ENCODE measurements at regions not wholly inside any gene's neighbourhood (a gene's known extent, or its start where the extent isn't known, plus 50 kb on each side); places are given as distances from the start of the nearest gene placed in this dataset.

- DNase-seq (ENCODE audit: low spot score): no peak
These were observed 119.4 kb downstream of the FAT4 start for GRCh38 chr4:125434136-125434535.

GRCh38 chr4:125440814-125441213 is 126.1 kb downstream of the FAT4 start:
- DNase-seq (ENCODE audit: low spot score): no peak

GRCh38 chr4:125444166-125444565 is 129.4 kb downstream of the FAT4 start:
- no peak for DNase-seq (ENCODE audit: low spot score)

DNA sequence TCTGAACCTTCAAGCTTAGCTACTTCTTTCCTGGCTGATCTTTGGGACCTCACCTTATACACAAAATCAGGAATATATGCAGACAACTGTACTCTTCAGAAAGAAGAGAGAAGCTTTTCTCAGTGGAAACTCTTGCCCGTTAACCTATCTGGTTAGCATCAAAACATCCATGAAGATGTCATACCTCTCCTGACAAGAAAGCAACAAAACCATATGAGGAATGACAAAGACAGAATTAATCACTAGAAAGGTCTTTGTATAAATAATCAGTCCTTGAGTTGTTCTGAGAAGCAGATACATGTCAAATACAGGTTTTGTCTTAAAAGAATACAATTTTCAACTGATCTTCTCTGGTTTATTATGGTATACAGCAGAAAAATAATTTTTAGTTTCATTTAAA is 130.8 kb downstream of the FAT4 start:
- no peak for DNase-seq (ENCODE audit: low spot score)

- no peak for DNase-seq (ENCODE audit: low spot score)
These were observed 133.0 kb downstream of the FAT4 start for GRCh38 chr4:125447551-125448290.

DNA sequence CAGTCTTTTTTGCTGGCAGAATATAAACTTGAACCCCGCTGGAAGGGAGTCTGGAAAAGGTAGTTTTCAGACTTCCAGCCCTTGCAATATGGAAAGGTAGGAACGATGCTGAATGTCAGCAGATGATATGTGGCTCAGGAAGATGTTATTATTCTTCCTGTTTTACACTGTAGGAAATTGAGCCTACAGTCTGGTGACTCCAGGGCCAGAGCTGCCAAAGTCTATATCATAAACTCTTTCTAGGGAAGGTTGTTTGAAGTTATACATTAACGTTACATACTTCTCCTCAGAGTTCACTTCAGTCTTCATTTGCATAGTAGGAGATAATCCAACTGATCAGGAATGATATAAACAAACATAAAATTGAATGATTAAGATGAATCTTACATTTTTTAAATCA is 141.3 kb downstream of the FAT4 start:
- no peak for DNase-seq (ENCODE audit: low spot score)

DNA sequence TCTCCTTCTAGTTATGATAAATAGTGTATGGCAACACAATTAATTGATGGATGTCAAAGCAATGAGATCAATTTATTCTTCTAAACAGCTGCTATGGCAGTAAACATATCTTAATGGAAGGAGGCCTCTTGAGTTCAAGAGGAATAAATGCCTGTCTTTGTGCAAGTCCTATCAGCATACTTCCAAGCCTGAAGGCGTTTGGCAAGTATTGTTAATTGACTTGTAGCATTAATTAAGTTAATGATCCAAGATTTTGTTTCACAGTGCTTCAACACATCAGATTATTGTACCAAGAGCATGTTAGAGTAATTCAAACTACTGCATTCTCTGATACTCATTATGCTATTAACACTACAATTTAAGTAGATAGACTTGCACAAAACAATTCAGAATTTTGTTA is 144.8 kb downstream of the FAT4 start:
- no peak for DNase-seq (ENCODE audit: low spot score)

- no peak for DNase-seq (ENCODE audit: low spot score)
These were observed 147.1 kb downstream of the FAT4 start for GRCh38 chr4:125461676-125462363.

- DNase-seq (ENCODE audit: low spot score): no peak
These were observed 149.4 kb downstream of the FAT4 start for GRCh38 chr4:125464146-125464545.

DNA sequence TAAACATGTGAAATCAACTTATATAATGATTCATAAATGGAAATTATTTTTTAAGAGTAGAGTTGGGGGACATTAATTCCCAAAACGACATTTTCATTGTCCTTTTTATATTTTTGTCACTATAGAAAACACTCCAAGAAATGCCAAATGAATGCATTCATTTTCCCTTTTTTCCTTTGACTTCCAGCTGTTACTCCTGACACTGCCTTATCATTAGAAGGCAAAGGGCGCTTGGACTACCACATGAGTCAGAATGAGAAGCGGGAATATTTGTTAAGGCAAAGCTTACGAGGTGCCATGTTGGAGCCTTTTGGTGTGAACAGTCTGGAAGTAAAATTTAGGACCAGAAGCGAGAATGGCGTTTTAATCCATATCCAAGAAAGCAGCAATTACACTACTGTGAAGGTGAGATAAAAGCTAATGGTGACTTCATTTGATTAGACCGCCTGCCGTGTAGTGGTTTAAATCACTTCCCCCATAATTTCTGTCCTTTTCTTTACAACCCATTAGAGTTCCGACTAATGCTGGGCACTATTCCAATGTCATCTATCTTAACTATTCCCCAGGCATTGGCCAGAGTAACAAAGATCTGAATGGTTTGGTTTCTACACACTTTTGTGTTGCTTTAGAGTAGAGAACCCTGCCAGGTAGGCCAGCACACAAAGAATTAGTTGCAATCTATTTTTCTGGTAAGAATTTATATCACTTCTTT is 166.7 kb downstream of the FAT4 start:
- DNase-seq (ENCODE audit: low spot score): no peak

- no peak for DNase-seq (ENCODE audit: low spot score)
These were observed 168.1 kb downstream of the FAT4 start for GRCh38 chr4:125482822-125483221.

DNA sequence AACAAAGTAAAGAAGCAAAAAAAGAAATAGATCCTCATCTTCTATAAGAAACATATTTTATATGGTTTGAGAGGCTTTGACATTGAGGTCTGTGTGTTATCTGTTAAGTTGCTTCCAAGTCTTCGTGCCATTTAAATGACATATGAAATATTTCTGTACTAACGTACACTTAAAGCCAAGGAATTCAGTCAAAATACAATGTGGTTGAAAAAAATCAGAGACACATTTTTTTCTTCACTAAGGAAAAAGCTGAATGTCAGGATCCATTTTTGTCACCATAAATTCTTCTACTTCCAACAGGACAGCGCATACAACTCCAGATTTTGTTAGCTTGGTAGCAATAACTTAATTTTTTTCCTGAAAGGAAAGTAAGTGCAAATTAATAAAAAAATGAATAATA is 168.5 kb downstream of the FAT4 start:
- no peak for DNase-seq (ENCODE audit: low spot score)

DNA sequence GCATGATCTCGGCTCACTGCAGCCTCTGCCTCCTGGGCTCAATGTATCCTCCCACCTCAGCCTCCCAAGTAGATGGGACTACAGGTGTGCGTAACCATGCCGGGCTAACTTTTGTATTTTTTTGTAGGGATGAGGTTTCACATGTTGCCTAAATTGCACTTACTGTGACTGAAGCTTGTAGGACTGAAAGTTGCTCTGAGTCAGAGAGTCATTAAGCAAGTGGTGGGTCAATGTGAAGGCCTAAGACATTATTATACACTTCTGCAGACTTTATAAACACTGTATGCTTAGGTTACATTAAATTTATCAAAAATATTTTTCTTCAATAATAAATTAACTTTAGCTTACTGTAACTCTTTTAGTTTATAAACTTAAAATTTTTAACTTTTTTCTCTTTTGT is 170.2 kb downstream of the FAT4 start:
- no peak for DNase-seq (ENCODE audit: low spot score)

DNA sequence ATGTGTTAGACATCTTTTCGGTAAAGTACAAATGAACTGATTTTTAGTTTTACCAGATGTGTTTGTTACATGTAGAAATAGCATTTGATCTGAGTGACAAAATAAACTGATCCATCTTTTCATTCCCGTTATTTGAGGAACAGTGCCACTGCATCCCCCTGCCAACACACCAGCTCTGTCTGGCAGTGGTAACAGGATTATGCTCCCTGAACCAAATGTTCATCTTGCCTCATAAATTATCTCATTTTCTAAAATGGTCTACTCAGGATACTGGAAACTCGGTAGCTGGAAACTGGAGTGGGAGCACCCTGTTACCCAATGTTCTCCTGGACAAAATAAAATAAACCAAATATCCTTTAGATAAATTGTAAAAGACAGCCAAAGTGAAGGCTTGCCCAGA is 171.6 kb downstream of the FAT4 start:
- no peak for DNase-seq (ENCODE audit: low spot score)

GRCh38 chr4:125489952-125490690 is 175.4 kb downstream of the FAT4 start:
- no peak for DNase-seq (ENCODE audit: low spot score)

DNA sequence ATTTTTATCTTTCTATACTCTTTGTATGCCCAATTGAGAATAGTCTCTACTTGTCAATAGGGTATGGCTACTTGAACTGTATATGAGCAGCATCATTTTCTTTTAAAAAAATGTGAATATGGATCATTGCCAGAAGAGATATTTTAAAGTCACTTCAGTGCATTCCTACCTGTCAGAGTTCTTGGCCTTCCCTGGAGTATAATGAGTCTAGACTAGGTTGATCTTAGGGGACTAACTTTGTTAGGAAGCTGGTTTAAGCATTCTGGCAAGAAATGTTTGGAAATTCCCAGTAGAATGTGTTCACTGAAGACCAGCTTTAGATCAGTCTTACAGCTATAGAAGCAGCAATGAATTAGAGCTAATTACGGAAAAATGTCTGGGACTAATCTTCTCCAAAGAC is 178.2 kb downstream of the FAT4 start:
- no peak for DNase-seq (ENCODE audit: low spot score)

DNA sequence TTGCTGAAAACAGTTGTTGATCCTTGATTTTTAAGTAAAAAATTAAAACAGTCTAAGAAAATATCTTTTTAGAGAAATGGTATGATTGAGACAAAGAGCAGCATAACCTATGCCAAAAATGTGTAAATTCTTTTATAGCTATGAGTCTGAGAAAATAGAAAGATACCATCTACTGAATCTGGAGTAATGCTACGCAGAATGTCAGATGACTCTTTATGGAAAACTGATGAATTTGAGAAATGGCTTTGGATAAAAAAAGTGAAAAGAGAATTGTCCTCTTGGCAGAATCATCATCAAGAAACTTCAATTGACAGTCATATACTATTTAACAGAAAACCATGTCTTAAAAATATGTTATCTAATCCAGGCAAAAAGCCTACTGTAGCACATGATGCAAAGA is 183.1 kb downstream of the FAT4 start:
- no peak for DNase-seq (ENCODE audit: low spot score)

DNA sequence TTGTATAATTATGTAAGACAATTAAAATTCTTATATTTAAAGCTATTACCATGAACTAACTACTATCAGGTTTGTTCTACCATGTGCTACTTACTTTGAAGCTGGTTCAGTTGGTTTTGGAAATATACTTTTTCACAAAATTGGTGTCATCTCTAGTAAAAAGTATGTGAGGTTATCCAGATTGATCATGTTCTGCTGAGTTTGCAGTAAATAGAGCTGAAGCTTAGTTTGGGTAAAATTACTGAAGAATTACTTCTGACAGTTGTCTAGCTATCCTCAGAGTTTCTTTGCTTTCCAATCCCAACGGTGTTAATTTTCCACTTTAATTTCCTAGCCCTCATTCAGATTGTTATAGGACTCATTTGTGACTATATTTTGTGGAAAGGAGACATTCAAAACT is 184.2 kb downstream of the FAT4 start:
- DNase-seq (ENCODE audit: low spot score): no peak

GRCh38 chr4:125501090-125501489 is 186.3 kb downstream of the FAT4 start:
- no peak for DNase-seq (ENCODE audit: low spot score)

DNA sequence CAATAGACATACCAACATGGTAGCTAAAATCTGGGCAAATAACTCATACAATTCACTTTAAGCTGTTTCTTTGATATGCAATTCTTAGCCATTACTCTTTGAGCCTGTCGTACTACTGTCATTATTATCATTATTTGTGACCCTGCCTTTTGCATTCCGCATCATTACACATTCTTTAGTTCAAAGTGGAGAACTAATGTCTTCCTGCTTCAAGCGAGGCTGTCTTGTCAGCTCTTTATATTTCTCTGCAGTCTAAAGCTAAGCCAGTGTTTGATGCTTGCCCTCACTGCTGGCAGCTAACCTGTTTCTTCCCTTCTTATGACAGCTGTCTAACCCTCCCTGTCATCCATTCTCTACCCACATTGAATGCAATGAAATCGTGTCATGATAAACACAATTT is 186.8 kb downstream of the FAT4 start:
- no peak for DNase-seq (ENCODE audit: low spot score)

DNA sequence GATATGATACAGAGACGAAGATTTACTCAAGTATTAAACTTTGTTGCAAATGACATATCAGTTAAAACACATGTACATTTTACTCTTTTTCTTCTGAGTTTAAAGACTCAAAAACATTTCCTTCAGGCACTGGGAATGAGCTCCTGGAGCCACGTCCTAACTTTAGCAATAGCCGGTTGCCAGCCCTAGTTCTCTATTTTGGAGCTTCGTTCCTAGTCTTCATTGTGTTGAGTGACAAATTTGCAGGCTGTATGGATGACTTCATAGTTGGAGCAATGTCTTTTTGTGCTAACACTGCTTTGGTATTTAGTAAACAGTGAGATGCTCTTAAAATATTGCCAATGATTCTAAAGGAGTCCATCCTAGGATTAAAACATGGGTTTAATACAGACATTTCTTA is 190.9 kb downstream of the FAT4 start:
- no peak for DNase-seq (ENCODE audit: low spot score)

DNA sequence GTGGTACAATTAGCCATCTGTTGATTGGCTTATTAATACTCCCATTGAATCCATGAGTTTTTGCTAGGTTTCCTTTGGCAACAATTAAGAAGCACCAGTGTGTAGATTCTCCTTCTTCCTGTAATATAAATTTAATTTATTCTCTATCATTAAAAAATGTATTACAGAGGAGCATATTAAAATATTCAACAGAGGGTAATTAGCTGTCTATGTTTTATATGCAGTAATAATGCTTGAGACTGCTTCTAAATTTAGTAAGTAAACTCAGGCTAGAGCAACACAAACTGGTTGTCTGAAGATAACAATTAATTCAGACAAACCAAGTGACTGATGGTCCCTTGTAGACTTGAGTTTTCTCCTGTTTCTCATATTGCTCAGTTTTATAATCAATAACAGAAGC is 192.4 kb downstream of the FAT4 start:
- no peak for DNase-seq (ENCODE audit: low spot score)

Measured in ureter (tissue), 1 donor.